HG03039 (cell line): ENCODE measurements at regions not wholly inside any gene's neighbourhood (a gene's known extent, or its start where the extent isn't known, plus 50 kb on each side); places are given as distances from the start of the nearest gene placed in this dataset.
A peak's percentile ranks its signal among the peaks of the same experiment; 100 is the strongest.

Source experiments
- ATAC-seq: cut with Tn5 transposase; IDR thresholded peaks from one replicate; pipeline ENCODE4 v1.9.1; 2021; ENCODE audit warnings: mild to moderate bottlenecking, moderate library complexity; ENCODE audit not compliant: unreplicated experiment

DNA sequence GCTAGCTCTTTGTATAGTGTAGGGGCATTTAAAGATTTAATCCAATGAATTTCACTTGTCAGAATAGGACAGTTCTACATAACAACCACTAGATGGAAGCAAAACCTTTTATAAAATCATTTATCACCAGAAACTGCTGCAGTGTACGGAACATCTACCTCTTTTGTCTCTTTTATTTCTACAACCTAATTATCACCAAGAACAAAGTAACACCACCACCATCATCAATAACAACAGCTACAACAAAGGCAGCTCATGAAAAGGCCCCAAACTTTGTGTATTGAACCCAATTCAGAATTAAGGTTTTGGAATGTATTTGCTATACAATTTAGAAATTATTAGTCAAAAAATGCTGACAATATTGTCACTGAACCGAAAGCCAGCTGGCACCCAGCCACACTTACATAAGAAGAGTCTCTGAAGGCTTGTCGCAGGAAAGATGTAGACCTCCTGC is 260.9 kb upstream of the RPS6KA3 start:
- no peak for ATAC-seq

DNA sequence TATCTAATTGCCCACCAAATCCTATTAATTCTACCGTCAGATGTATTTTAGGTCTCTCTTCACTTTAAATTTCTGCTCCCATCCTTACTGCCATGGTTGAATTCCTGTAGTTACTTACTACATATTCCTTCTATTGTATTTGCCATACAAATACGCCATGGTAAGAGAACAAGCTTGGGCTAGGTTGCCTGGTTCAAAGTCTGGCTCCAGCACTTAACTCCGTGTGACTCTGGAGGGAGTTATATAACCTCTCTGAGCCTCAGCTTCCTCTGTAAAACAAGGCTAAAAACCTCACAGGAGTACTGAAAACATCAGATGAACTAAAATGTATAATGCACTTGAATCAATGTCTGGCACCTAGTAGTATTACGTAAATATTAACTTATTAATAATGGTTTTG is 260.3 kb upstream of the RPS6KA3 start:
- ATAC-seq: no peak

DNA sequence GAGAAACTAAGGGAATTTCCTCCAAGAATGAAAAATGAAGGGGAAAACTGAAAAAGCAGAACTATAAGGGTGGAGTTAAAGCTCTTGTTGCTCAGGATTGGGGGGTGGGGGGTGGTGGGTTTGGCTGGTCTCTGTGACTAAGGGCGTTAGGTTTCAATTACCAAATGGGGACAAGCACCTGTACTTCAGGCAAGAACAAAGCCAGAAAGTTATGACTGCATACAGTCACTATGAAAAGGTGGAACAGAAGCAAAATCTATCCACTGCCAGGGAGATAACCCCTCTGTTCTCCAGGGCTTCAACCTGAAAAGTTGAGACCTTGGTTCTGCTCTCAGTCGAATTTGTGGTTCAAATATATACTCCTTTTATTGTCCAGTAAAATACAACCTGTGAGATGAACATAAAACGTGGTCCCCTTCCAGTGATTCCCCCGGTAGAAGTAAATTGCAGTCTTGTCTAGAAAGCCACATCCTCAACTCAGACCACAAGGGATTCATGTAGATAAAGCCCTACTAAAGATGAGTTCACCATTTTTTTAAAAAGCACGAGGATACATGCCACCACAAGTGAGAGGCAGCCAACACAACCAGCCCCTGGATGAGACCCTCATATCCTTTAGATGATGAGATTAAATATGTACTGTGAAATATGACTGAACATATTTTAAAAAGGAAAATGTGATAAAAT is 257.1 kb upstream of the RPS6KA3 start:
- ATAC-seq: no peak

DNA sequence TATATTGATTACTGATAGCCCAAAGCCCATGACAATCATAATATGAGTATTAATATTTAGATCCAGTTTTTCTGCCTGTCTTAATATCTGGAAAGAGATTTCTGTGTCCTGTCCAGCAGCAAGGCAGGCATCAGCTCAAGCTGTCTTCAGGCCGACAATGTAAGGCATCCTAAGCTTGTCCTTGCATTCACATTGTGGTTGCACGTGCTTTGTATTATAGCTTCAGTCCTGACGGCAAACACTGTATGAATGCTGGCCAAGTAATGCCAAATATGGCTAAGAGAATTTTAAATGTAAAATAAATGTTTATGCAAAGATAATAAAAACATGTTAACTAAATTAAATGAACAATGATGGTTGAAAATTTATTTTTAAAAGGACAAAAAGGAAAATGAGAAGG is 255.7 kb upstream of the RPS6KA3 start:
- ATAC-seq: no peak

DNA sequence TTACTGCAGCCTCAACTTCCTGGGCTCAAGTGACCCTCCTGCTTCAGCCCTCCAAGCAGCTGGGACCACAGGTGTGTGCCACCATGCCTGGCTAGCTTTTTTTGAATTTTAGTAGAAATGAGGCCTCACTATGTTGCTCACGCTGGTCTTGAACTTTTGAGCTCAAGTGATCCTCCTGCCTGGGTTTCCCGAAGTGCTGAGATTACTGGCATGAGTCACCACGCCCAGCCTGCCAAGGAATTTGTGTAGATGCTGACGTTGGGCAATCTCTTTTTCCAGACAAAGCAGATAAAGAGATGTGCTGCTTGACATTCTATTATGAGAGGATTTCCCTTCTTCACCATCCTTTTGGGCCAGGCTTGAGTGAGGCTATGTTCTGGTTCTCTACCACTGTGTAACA is 254.5 kb upstream of the RPS6KA3 start:
- ATAC-seq: no peak

DNA sequence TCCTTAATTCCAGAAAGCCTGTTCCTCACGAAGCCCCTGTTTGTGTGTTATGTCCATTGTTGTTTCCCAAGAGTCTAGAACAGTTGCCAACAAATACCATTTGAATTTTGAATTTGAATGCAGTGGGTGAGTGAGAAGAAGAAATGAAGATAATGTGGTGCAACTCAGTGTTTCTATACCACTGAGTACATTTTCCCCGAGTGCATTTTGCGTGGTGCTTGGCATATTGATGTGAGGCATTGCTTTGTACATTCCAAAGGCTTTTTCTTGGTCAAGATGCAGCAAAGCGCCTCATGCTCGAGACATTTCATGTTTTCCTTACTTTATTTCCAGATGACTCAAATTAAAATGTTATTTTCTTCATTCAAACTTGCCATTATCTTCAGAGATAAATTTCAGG is 253.1 kb upstream of the RPS6KA3 start:
- no peak for ATAC-seq

DNA sequence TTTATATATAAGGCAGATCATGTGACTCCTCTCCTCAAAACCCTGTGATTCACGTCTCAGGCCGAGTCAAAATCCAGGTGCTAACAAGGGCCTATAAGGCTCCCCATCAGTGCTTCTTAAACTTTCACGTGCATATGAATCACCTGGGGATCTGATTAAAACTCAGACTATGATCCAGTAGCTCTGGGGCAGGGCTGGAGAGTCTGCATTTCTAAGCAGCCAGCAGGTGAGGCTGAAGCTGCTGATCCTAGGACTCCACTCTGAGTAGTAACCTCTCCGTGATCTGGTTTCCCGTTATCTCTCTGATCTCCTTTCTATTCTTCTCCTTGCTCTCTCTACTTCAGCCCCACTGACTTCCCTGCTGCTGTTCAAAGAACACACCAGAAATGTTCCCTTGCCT is 252.4 kb upstream of the RPS6KA3 start:
- no peak for ATAC-seq

DNA sequence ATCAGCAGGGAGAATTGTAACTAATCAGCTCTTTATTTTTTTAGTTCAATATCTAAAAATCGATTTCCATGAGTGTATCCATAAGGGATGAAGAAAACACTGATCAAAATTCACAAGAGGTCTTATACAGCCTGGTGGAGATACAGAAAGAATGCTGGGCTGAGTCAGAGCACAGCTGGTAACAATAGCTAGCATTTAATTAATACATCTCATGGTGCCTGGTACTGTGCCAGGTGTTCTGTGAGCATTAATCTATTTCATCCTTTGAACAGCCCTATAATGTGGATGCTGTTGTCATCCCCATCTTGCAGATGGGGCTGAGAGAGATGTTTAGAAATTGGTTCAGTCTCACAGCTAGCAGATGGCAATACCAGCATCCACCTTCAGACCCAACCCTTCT is 250.9 kb upstream of the RPS6KA3 start:
- ATAC-seq: no peak

DNA sequence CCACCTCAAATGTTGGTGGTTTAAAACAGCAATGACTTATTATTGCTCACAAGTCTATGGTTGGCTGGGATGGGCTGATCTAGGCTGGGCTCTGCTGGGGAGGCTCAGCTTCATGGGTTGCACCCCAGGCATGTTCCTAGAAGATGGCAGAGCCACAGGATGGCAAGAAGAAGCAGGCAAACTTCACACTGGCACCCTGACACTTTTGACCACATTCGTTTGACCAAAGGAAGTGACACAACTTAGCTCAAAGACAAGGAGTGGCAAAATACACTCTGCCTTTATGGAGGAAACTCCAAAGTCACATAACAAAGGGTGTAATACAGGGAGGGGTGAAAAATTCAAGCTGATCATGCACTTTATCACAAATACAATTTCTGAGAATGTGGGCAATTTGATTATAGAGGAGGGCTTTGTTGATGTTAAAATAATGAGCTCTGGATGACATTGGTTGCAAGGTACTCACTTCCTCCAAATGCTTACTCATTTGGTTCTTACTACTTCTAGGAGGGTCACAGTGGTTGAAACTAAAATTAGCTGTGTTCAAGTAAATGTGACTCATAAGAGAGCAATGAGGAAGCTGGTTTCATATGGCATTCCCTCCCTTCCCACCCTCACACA is 249.2 kb upstream of the RPS6KA3 start:
- peak; percentile 98 for ATAC-seq

DNA sequence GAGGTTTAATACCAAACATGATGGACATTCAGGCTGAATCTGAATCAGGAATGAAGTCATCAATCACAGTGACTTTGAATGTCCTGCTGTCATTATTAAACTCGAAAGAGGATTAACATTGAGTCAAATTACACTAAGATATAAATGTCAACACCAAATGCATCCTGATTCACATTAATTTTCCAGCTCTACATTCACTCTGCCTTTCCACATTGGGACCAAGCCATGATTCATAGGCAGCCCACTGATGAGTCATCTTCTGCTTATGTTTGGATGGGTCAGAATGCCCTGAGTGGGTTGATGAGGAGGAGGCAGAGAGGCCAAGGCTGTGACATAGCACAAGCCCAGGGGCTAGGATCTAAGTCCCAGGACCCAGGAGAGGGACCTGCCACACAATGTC is 247.6 kb upstream of the RPS6KA3 start:
- ATAC-seq: no peak

DNA sequence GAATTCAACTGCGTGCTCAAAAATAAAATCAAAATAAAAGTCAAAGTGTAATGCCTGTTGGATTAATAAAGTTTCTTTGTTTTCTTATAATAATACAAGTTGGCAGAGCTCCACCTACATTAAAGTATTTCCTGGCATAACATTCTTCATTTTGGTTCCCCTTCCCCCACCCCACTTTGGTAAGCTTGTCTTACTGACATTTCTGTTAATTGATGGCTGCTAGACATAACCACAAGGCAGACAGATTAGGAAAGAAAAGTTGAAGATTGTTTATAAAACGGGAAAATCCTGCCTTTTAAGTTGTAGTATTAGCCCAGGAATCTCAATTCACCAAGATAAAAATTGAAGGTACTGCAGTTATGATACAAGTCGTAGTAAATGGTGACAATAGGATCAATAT is 246.5 kb upstream of the RPS6KA3 start:
- ATAC-seq: no peak

DNA sequence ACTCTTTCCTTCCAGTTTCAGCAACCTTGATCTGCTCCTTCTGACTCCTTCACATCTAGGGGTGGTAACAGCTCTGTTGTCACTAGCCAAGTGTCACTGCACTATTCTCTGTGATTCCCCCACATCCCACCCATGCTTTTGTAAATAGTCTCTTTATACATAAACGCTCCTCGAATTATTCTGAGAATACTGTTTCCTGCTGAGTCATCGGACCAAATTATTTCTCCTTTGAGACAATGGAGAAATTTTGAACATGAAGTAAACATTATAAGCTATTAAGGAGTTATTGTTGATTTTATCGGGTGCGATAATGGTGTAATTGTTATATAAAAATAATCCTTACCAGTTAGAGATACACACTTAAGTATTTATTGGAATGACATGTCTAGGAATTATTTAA is 245.1 kb upstream of the RPS6KA3 start:
- no peak for ATAC-seq

DNA sequence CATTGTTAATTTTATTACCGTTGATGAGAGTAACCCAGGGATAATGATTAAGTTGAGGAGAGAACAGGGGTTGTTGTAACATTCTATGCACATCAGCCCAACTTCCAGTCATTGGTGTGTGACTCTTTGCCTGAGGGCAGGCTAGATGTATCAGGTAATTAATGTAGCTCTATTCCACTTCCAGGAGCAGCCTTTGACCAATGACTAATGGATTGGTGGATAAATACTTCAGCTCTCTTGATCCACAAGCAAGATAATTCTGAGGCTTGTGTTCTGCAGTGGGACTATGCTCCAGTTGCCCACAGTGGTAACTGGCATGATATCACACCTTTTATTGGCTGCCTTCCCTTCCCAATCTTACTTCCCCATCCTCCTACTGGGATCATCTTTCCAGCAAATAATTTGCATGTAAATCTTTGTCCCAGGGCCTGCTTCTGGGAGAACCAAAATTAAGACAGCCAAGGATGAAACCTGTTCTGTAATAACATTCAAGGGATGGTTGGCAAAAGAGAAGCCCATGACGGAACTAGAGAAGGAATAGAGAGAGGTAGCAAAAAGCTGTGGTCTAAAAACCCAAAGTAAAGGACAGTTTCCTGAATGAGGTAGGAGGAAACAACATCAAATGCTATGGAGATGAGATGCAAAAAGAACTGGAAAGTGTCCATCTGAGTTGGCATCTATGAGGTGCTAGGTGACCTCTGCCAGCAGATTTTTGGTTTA is 241.4 kb upstream of the RPS6KA3 start:
- no peak for ATAC-seq

DNA sequence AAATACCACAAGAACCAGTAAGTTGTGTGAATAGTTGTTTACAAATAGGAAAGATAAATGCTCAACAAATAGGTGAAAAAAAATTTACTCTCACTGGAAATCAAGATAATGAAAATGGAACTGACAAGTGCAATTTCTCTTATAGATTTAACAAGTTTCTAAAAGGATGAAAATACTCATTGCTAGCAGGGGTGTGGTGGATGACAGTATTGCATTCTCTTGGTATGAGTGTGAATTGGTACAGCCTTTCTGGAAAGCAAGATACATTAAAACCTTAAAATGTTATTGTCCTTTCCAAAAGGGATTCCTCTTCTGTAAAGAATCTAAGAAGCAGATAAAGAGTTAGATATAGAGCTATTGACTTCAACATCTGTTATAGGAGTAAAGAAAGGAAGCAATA is 240.0 kb upstream of the RPS6KA3 start:
- ATAC-seq: no peak

DNA sequence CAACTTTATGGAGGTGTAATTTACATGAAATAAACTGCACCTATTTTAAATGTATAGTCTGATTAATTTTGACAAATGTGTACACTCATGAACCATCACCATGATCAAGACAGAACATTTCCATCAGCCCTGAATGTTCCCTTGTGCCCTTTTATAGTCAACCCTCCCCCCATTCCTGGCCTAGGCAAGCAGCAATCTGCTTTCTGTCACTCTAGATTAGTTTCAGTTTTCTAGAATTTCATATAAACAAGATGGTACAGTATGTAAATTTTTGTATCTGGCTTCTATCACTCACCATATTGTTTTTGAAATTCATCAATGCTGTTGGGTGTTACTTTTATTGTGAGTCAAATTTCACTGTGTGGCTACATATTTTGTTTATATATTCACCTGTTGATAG is 234.2 kb upstream of the RPS6KA3 start:
- ATAC-seq: no peak

DNA sequence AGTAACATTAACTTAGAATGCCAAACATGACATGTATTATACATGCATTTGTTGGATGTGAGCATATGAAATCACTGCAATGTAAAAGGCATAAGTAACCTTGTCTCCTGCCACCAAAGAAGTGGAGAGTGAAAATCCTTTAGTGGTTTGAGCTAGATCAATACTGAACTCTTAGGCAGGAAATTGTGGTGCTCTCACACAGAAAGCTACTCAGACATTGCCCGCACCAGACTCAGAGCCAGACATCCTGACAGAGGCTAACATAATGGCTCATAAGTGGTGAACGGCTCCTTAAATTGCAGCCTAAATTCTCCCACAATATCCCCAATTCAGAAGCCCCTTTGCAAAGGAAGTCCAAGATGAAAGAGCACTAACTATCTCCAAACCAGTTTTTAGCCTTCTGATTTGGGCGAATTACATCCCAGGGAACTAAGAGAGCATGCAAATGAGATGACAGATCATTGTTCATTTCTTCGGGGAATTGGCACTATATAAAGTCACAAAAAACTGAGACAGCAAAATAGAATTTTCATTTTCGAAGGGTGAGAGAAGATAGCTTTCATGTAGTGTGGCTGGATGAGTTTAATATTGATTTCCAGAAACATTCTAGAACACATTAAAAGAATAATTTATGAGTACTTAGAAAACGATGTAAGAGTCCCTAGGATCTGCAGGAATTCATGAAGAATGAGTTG is 233.6 kb upstream of the RPS6KA3 start:
- ATAC-seq: no peak

DNA sequence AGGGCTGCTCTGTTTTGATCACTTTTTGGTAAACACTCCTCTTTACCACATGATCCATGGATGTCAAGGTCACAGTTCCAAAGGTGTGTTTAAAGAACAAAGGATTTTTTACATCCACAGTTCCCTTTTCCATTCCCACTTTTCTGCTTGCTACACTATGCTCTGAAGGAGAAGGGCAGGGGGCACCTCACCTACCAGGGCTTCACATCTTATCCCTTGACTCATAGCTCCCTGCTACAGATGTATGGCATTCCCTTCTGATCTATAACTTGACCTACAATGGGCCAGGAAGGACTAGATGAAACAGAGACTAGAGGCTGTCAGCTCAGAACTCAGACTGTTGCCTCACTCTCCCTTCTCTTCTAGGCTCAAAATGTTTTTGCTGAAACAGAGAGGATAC is 233.1 kb upstream of the RPS6KA3 start:
- no peak for ATAC-seq

DNA sequence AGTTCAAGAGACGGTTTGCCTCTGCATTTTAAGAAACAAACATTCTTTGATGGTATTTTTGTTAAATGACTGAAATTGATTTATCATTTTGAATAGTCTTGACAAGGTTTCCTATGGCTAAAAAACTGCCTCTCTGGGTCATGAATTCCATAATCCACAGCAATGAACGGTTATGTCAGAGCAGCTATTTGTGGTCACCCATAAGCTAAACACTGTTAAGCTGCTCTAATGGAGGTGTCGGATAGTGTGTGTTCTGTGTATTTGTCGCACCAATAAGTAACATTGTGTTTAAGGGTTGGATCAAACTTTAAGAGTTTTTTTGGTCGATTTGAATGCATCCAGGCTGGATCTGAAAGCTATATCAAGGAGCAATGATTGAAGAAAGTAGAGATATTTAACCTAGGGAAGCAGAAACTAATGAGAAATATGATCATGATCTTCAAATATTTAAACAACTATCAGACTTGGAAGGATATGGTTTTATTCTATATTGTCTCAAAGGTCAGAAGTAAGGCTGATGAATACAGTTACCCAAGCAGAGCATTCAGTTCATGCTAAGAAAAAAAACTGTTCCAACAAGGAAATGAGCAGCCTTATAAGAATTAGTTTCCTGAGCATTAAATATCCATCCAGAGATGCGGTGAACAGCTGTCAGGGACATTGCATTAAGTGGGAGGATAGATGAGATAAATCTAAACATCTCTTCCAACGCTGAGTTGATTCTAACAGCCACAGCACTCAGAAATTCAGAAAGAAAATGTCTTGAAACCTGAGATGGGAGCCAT is 232.3 kb upstream of the RPS6KA3 start:
- ATAC-seq: no peak

DNA sequence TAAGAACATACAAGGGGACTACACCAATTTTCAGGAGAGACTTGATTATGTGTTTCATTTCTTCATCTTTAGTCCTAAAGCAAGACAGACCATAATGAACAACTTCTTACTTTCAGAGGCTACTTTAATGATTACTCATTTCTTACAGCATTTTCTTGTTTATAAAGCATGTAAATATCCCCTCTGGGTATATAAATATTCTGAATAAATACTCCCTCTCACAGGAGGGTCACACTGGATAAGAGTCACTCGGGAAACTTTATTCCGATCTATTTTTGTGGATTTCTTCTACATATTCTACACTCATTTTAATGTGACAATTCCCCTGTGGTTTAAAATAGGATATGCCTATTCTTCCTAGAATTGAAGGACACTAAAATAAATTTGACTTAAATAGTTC is 228.9 kb upstream of the RPS6KA3 start:
- ATAC-seq: no peak

DNA sequence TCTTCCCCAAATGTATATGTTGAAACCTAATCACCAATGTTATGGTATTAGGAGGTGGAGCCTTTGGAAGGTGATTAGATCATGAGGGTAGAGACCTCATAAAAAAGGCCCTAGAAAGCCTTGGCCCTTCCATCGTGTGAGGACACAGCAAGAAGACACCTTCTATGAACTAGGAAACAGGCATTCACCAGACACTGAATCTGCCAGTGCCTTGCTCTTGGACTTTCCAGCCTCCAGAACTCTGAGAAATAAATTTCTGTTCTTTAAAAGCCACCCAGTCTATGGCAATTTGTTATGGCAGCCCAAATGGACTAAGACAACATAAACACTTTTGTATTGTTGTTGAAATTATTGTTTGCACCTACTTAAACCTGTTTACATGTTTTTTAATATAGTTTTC is 221.8 kb upstream of the RPS6KA3 start:
- ATAC-seq: no peak

DNA sequence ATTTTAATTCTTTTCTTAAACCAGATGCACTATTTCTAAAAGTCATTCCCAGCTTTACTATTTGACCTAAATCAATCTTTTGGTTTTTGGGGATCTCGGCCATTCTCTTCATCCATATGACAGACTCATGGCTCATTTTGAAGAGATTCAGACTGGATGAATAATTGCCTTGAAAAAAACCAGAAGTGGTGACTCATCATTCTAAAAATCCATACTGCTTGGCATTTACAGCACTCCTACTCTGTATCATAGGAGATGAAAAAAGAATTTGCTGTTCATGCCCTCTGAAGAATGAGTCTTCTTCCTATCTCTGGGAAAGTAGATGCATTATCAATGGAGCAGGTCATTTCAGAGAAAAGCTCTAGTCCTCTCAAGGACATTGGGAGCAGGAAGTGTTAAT is 220.5 kb upstream of the RPS6KA3 start:
- no peak for ATAC-seq
